Endothelial cell of umbilical vein (primary cell): ENCODE measurements at regions not wholly inside any gene's neighbourhood (a gene's known extent, or its start where the extent isn't known, plus 50 kb on each side); places are given as distances from the start of the nearest gene placed in this dataset.

ENCODE experiments used
- BruUV-seq: library from RNA; stranded (reverse); fragments of 400-500 nt; replicated peaks from 2 replicates; lab custom pipeline; 2021; lab: Mats Ljungman, UMichigan
- CTCF ChIA-PET: fragments of 300-600, 350-600 bp; sonication (Branson Sonifier 250); formaldehyde crosslinking; loops from one replicate; lab custom pipeline; 2021; ENCODE audit warnings: antibody characterized with exemption, inconsistent platforms; lab: Charles Lee
- POLR2A ChIA-PET: fragments of 300-600, 350-600 bp; sonication (Branson Sonifier 250); formaldehyde crosslinking; loops from one replicate; lab custom pipeline; 2021; ENCODE audit warnings: antibody characterized with exemption, inconsistent platforms; lab: Charles Lee
- DNase-seq: peaks from one replicate; pipeline ENCODE4 v3.0.0-alpha.2; 2011; ENCODE audit warnings: low read depth, low spot score
- FAIRE-seq: peaks from 2 replicates; lab custom pipeline; 2011; peaks lifted over from hg19 to GRCh38; lab: Jason Lieb, UNC
- H2AFZ ChIP-seq: 2 replicates; pipeline ENCODE4 v1.6.0; 2012; ENCODE audit warnings: low read depth, low read length, control low read depth, inconsistent platforms
- H3K27ac ChIP-seq: 2 replicates; pipeline ENCODE4 v1.5.1; 2011; ENCODE audit warnings: low read depth, mild to moderate bottlenecking, control low read depth, low read length, moderate library complexity; ENCODE audit not compliant: insufficient read depth
- H3K27me3 ChIP-seq, 2 experiments: 2 replicates each; pipeline versions ENCODE4 v1.6.0 to v1.6.1; 2011; ENCODE audit warnings: low read length in 2 of 2, mixed read lengths in 1 of 2; ENCODE audit not compliant: control insufficient read depth in 2 of 2, insufficient read depth in 2 of 2
- H3K36me3 ChIP-seq, 2 experiments: 2 replicates in 1 of 2; 3 replicates in 1 of 2; pipeline ENCODE4 v1.5.1; 2011; ENCODE audit warnings: low read length in 2 of 2, mild to moderate bottlenecking in 1 of 2, moderate library complexity in 1 of 2; ENCODE audit not compliant: control insufficient read depth in 2 of 2, insufficient read depth in 2 of 2; ENCODE audit errors: extremely low read depth in 1 of 2
- H3K4me1 ChIP-seq: 3 replicates; pipeline ENCODE4 v1.5.1; 2011; ENCODE audit warnings: mild to moderate bottlenecking, low read length; ENCODE audit not compliant: control insufficient read depth, insufficient read depth; ENCODE audit errors: extremely low read depth
- H3K4me2 ChIP-seq: 2 replicates; pipeline ENCODE4 v1.6.1; 2011; ENCODE audit warnings: low read length, control low read depth, mixed read lengths; ENCODE audit not compliant: insufficient read depth
- H3K4me3 ChIP-seq, 3 experiments: fragments of 200-600 bp in 1 of 3; sonication (generic), shearing (Covaris generic) in 1 of 3; replicated peaks in 1 of 3; 2 replicates each; pipeline ENCODE4 v1.5.1; 2011 to 2016; ENCODE audit warnings: control low read depth in 3 of 3, low read length in 3 of 3, mild to moderate bottlenecking in 2 of 3, inconsistent platforms in 1 of 3, low read depth in 1 of 3, moderate library complexity in 1 of 3; ENCODE audit not compliant: insufficient read depth in 1 of 3
- H3K79me2 ChIP-seq: 2 replicates; pipeline ENCODE4 v1.6.0; 2012; ENCODE audit warnings: low read length, inconsistent platforms; ENCODE audit not compliant: control insufficient read depth, insufficient read depth
- H3K9ac ChIP-seq: replicated peaks from 2 replicates; pipeline ENCODE3; 2011; ENCODE audit warnings: low read length, control low read depth; ENCODE audit not compliant: insufficient read depth; ENCODE audit errors: extremely low read depth
- H3K9me1 ChIP-seq: replicated peaks from 3 replicates; pipeline ENCODE4 v1.6.0; 2011; ENCODE audit warnings: mild to moderate bottlenecking, low read length; ENCODE audit not compliant: control insufficient read depth, insufficient read depth; ENCODE audit errors: extremely low read depth
- H3K9me3 ChIP-seq: replicated peaks from 2 replicates; pipeline ENCODE4 v1.5.1; 2012; ENCODE audit warnings: low read length, inconsistent platforms; ENCODE audit not compliant: control insufficient read depth, insufficient read depth
- H4K20me1 ChIP-seq: replicated peaks from 2 replicates; pipeline ENCODE3; 2011; ENCODE audit warnings: mild to moderate bottlenecking, low read length; ENCODE audit not compliant: control insufficient read depth, insufficient read depth; ENCODE audit errors: extremely low read depth
- FOS ChIP-seq: IDR thresholded peaks from 2 replicates; pipeline ENCODE4 v1.6.1; 2011; ENCODE audit warnings: mild to moderate bottlenecking, low read length, moderate library complexity, borderline replicate concordance; ENCODE audit not compliant: insufficient read depth
- GATA2 ChIP-seq: IDR thresholded peaks from 2 replicates; pipeline ENCODE4 v1.7.0; 2011; ENCODE audit warnings: low read depth, mild to moderate bottlenecking, moderate library complexity, mixed read lengths, low read length; ENCODE audit not compliant: insufficient read length, insufficient read depth
- MAX ChIP-seq: IDR thresholded peaks from 2 replicates; pipeline ENCODE4 v1.6.1; 2011; ENCODE audit not compliant: insufficient read depth, insufficient read length
- POLR2A ChIP-seq: IDR thresholded peaks from 2 replicates; pipeline ENCODE4 v1.6.1; 2012; ENCODE audit warnings: low read depth, mild to moderate bottlenecking, control low read depth, low read length
- dilution Hi-C: fragments of 300-500 bp; cut with MboI; formaldehyde crosslinking; loops from one replicate; pipeline ENCODE4 v1.15.0; 2019; ENCODE audit warnings: low sequenced_read_pairs; ENCODE audit not compliant: extremely low pct_ligation_motif_present
- intact Hi-C: fragments of 100-400 bp; cut with micrococcal nuclease; formaldehyde crosslinking; loops from one replicate; pipeline ENCODE4 v1.10.0; 2022

- TF ChIP-seq MAX = no peak
- TF ChIP-seq POLR2A = no peak
- DNase-seq (peak; percentile 15), FAIRE-seq (no peak)
- H3K79me2 ChIP-seq = no peaks in the 10 kb centered on the region
- H3K27me3 ChIP-seq = no peaks in the 10 kb centered on the region
- no peak overlapping the region for H3K4me2 ChIP-seq
- BruUV-seq = no TSS peak
- H2AFZ ChIP-seq = no peak overlapping the region
- H3K27ac ChIP-seq = no peak overlapping the region
- no peaks in the 10 kb centered on the region for H4K20me1 ChIP-seq
- ChIA-PET POLR2A (no interaction called here), CTCF (interaction anchor here (0.9 to 1.3 kb wide), 2 partner anchors 19 to 139 kb away, joined by 3 to 7 read pairs; no protein-coding TSS in a partner anchor)
- intact Hi-C loops = no loop called here
- no peak overlapping the region for H3K4me3 ChIP-seq
- no peaks in the 10 kb centered on the region for H3K4me1 ChIP-seq
- dilution Hi-C loops = no loop called here
- no peaks in the 10 kb centered on the region for H3K9me1 ChIP-seq
- no peaks in the 10 kb centered on the region for H3K36me3 ChIP-seq
- no peaks in the 10 kb centered on the region for H3K9me3 ChIP-seq
- H3K9ac ChIP-seq = no peak overlapping the region
Observed at GRCh38 chr5:111670826-111671492, 86.0 kb downstream of the NREP start.

GRCh38 chr5:111668477-111669414, 88.2 kb downstream of the NREP start:
- dilution Hi-C loops (no loop called here), intact Hi-C loops (no loop called here)
- FAIRE-seq = no peak
- H3K27me3 ChIP-seq = no peaks in the 10 kb centered on the region
- H3K9me3 ChIP-seq = no peaks in the 10 kb centered on the region
- H4K20me1 ChIP-seq = no peaks in the 10 kb centered on the region
- no peaks in the 10 kb centered on the region for H3K36me3 ChIP-seq
- CTCF ChIA-PET = interaction anchor here (0.9 to 1.3 kb wide), 3 partner anchors 14 to 118 kb away, joined by 3 read pairs; no protein-coding TSS in a partner anchor
- H3K9me1 ChIP-seq = no peaks in the 10 kb centered on the region
- no peak overlapping the region for H3K4me3 ChIP-seq
- no peak overlapping the region for H3K27ac ChIP-seq
- no peak for DNase-seq
- POLR2A ChIA-PET = no interaction called here
- no TSS peak for BruUV-seq
- no peak overlapping the region for H2AFZ ChIP-seq
- TF ChIP-seq FOS (peak; percentile 13), POLR2A (no peak), GATA2 (peak; percentile 16)
- no peak overlapping the region for H3K9ac ChIP-seq
- no peaks in the 10 kb centered on the region for H3K4me1 ChIP-seq
- H3K79me2 ChIP-seq = no peaks in the 10 kb centered on the region
- no peak overlapping the region for H3K4me2 ChIP-seq
